CD4-positive, alpha-beta T cell treated with Interleukin-2 at 100 ng/mL for 4 hours (primary cell): ENCODE measurements at regions not wholly inside any gene's neighbourhood (a gene's known extent, or its start where the extent isn't known, plus 50 kb on each side); places are given as distances from the start of the nearest gene placed in this dataset.
A peak's percentile ranks its signal among the peaks of the same experiment; 100 is the strongest.
"Not testable (repeated sequence)": the region's sequence is repeated elsewhere in the genome, so short reads cannot be mapped to it uniquely, and the experiment has no call there.

ENCODE experiments used
- DNase-seq: peaks from one replicate; pipeline ENCODE4 v3.0.0-alpha.2; 2020; ENCODE audit warnings: low spot score

GRCh38 chr11:47928426-47928825 is 51.9 kb upstream of the PTPRJ start:
- no peak for DNase-seq

- no peak for DNase-seq
Measured at GRCh38 chr11:47924184-47924691, 56.1 kb upstream of the PTPRJ start.

- no peak for DNase-seq
Measured at GRCh38 chr11:47923667-47924066, 56.7 kb upstream of the PTPRJ start.

DNA sequence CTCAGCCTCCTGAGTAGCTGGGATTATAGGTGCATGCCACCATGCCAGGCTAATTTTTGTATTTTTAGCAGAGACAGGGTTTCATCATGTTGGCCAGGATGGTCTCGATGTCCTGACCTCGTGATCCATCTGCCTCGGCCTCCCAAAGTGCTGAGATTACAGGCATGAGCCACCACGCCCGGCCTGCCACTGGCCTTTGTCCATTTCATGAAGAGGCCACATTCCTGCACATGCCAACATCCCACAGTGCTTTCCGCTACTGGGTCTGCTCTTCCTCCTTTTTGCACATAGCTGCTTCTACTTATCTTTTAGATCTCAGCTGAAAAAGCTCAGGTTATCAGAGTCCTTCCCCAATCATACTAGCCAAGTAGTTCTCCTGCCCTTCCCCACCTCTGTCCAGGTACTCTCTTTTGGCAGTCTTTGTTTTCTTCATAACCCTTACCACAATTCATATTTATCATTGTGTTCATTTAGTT is 59.2 kb upstream of the PTPRJ start:
- DNase-seq: not testable (repeated sequence)

DNA sequence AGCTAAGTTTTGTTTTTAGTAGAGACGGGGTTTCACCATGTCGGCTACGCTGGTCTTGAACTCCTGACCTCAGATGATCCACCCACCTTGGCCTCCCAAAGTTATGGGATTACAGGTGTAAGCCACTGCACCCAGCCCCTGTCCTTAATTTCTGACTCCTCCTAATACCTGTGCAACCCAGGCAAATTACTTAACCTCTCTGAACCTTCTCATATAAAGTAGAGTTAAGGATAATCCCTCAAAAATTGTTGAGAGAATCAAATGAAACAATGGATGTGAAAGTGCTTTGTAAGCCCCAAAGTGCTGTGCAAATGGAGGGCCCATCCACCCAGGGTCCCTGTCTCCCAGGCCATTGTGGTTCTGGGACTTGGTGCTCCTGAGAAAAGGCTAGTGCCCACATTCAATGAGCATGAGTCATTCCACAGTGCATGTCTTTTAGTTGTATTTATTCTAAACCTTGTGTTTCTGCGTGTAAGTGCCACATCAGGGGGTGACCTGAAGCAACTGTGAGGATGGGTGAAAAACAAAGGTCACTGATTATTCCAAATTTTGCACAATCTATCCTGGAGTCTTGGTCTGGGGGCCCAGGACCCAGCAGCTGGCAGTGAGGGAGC is 61.4 kb upstream of the PTPRJ start:
- DNase-seq: no peak

DNA sequence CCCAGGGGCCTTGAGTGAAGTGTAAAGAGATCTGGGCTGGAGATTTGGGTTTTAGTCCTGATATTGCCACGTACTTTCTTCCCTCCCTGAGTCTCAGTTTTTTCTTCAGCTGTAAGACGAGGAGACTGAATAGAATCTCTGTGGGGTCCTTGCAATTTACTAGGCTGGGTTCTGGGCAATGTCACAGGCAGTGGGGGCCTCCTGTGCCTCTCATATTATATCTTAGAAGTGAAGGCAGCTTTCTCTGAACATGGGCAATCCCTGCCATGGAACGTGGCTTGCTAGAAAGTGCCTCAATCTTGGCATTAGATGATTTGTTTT is 62.0 kb upstream of the PTPRJ start:
- no peak for DNase-seq

DNA sequence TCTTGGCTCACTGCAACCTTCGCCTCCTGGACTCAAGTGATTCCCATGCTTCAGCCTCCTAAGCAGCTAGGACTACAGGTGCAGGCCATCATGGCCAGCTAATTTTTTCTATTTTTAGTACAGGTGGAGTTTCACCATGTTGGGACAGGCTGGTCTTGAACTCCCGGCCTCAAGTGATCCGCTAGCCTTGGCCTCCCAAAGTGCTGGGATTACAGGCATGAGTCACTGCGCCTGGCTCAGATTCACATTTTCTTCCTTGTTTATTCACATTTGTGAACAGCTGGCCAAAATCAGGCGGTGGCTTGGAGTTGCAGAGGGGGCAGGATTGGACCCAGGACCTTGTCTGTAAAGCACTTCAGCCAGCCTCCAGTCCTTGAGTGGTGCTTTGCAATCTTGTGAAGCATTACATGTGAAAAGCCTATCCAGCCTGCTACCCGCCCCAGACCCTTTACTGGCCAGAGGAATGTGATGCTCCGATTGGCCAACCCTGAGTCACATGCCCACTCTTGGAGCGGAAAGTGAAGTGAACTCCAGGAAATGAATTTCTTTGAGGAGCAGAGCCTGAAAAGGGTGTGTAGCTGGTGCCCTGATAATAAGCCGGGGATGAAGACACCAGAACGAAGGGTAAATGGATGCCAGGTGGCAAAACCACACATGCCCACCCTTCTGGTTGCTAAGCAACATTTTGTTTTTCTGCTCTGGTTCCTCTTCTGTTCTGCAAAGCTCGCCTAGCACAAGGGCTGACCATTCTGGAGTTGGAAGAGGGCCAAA is 62.6 kb upstream of the PTPRJ start:
- peak; percentile 37 for DNase-seq

DNA sequence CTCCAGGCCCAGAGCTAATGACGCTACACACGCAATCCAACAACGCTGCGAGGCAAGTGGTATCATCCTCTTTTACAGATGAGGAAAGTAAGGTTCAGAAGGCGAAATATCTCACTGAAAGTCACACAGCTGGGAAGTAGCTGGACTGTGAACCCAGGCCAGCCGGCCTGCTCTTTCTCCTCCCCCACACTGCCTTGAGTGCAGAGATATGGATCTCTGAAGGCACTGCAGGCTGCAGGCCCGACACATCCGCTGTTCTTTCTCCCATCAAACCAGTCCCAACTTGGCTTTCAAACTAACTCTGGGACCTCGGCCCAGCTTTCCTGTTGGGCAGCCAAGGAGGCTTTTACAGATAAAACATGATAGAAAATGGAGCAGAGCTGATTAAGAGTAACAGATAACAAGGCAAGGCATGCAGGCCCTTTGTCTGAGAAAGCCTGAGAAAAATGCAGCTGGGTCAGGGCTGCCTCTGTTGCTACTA is 64.0 kb upstream of the PTPRJ start:
- DNase-seq: no peak

GRCh38 chr11:47915783-47916182 is 64.6 kb upstream of the PTPRJ start:
- DNase-seq: no peak

DNA sequence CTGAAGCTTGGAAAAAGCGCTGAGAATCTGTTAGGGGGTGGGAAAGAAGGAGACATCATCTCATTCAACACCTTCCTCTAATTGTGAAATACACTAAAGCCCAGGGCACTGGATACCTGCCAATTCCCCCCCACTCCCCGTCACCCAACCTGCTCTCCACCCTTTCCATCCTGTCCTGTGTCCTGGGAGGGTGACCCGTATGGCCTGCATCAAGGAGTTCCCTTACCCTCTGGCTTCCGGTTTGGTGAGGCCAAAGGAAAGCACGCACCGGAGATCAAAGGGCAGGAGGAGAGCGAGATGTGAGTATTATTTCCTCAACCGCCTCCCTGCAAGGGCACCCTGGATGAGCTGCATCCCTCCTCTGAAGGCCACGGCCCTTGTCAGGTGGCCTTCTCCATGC is 65.0 kb upstream of the PTPRJ start:
- no peak for DNase-seq

GRCh38 chr11:47914743-47915142 is 65.6 kb upstream of the PTPRJ start:
- no peak for DNase-seq

DNA sequence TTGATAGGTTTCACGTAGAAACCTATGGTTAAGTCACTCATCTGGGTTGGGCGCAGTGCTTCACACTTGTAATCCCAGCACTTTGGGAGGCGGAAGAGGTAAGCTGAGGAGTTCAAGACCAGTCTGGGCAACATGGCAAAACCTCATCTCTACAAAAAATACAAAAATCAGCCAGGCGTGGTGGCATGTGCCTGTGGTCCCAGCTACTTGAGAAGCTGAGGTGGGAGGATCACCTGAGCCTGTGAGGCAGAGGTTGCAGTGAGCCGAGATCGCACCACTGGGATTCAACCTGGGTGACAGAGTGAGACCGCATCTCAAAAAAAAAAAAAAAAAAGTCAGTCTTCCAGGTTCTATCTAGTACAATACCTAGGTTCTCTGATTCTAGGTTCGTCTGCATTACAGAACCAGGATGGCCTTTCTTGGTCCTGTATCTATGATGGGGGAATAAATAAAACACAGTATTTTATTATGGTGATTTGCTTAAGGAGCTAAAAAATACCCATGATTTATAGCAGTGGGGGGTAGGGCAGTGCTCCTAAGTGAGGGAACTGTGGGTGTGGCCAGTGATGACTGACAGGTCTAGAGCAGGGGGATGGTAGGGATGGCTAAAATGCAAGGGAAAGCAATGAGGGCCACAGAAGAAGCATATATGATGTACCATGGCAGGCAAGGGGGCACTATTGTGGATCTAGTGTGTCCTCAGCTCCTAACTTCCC is 65.5 kb upstream of the NUP160 start:
- no peak for DNase-seq

- DNase-seq: no peak
Measured at GRCh38 chr11:47912843-47913437, 64.8 kb upstream of the NUP160 start.

- DNase-seq: no peak
Measured at GRCh38 chr11:47911149-47911548, 63.0 kb upstream of the NUP160 start.

GRCh38 chr11:47908198-47908597 is 60.0 kb upstream of the NUP160 start:
- no peak for DNase-seq

DNA sequence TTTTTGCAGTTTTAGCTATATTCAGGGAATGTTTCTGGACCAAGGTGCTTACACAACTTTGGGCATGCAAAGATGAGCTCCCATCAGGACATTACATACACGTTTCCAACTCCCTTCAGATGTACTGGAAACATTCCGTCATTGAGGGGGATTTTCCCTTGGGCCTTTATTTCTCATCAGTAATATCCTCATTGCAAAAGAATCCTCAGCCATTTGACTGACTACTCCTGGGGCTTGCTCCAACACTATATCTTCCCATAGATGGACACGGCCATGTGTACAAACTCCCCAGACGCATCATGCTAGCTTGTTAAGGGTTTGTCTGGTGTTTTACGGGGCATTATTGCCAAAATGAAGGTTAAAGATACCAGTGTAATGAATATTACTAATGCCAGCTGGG is 59.3 kb upstream of the NUP160 start:
- DNase-seq: no peak

GRCh38 chr11:47906066-47906465 is 57.9 kb upstream of the NUP160 start:
- no peak for DNase-seq

- no peak for DNase-seq
Measured at GRCh38 chr11:47905358-47906059, 57.4 kb upstream of the NUP160 start.

GRCh38 chr11:47904808-47905207 is 56.7 kb upstream of the NUP160 start:
- no peak for DNase-seq

DNA sequence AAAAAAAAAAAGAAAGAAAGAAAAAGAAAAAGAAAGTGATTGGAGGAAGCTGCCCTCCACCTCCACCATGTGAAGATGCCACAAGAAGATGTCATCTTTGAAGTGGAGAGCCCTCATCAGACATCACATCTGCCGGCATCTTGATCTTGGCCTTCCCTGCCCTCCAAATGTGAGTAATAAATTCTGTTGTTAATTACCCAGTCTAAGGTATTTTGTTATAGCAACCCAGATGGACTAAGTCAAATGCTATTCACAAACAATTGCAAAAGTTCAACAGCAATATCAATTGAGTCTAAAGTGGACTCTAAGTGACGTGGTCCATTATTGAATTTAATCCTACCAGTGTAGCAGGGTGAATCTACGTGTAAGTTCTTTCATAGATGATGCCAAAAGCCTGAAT is 55.9 kb upstream of the NUP160 start:
- DNase-seq: no peak

DNA sequence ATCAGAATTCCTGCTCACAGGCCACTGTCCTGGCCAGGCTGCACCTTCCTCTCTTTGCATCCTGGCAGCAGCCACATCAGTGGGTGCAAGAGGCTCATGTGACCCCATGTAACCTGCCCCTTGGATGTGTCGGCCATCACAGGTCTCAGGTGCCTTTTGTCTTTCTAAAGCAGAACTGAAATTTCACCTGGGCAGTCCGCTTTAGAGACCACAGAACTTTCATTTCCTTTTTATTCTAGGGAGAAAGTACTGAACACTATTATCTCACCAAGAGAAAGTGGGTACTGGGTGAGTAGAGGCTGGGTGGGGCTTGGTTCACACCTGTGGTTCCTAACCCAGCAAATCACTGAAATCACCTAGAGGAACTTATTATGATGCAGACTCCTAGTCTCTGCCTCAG is 51.7 kb upstream of the NUP160 start:
- no peak for DNase-seq
